Stomach (tissue), 8 donors: ENCODE measurements at regions not wholly inside any gene's neighbourhood (a gene's known extent, or its start where the extent isn't known, plus 50 kb on each side); places are given as distances from the start of the nearest gene placed in this dataset.

Experiments used
- DNase-seq, 2 donors: peaks; one replicate each; pipeline versions ENCODE4 v3.0.0 to v3.0.0-alpha.2; 2013 to 2019
- H3K27ac ChIP-seq, 5 donors: fragments of 200-600 bp in 4 of 5; sonication (generic) in 4 of 5; one replicate each; pipeline ENCODE4 v1.5.1; 2013 to 2019; ENCODE audit warnings: mild to moderate bottlenecking in 1 of 5, moderate library complexity in 1 of 5
- H3K27me3 ChIP-seq, 3 donors: fragments of 200-600 bp; sonication (generic); one replicate each; pipeline ENCODE4 v1.5.1; 2017 to 2019; ENCODE audit warnings: mixed run types in 1 of 3
- H3K36me3 ChIP-seq, 4 donors: fragments of 200-600 bp; sonication (generic); 1 replicate in 3 of 4; 2 replicates in 1 of 4; pipeline ENCODE4 v1.5.1; 2016 to 2019
- H3K4me1 ChIP-seq, 4 donors: fragments of 200-600 bp; sonication (generic); one replicate each; pipeline ENCODE4 v1.5.1; 2016 to 2019
- H3K4me3 ChIP-seq, 4 donors: fragments of 200-600 bp; sonication (generic) in 3 of 4; one replicate each; pipeline ENCODE4 v1.5.1; 2016 to 2019; ENCODE audit warnings: mild to moderate bottlenecking in 1 of 4
- H3K9me3 ChIP-seq, 4 donors: fragments of 200-600 bp; sonication (generic); one replicate each; pipeline ENCODE4 v1.5.1; 2016 to 2019
- EP300 ChIP-seq: sonication (generic); formaldehyde crosslinking; IDR thresholded peaks from one replicate; pipeline ENCODE4 v1.6.1; 2017; ENCODE audit warnings: antibody characterized with exemption
- POLR2A ChIP-seq, 4 donors: fragments of 450-650 bp; IDR thresholded peaks; one replicate each; pipeline ENCODE4 v1.6.1; 2016; ENCODE audit warnings: antibody characterized with exemption in 4 of 4, control low read depth in 2 of 4, mild to moderate bottlenecking in 1 of 4, moderate library complexity in 1 of 4
- POLR2AphosphoS5 ChIP-seq, 3 donors: sonication (generic); formaldehyde crosslinking; IDR thresholded peaks; one replicate each; pipeline ENCODE4 v1.6.1; 2016; ENCODE audit warnings: antibody characterized with exemption in 3 of 3
- WGBS, 5 donors: extraction: QIAGEN DNeasy Blood & Tissue Kit in 3 of 5; methylation state at CpG; one replicate each; pipeline versions ENCODE4 v1.1.5 to v1.1.7; 2013 to 2018; 5-methylcytosine and 5-hydroxymethylcytosine counted together
- intact Hi-C: fragments of 100-400 bp; cut with DNase I; formaldehyde crosslinking; loops from one replicate; pipeline ENCODE4 v1.15.1; 2023; ENCODE audit warnings: low total_unique reads
- small RNA-seq, 4 donors: library from RNA; depleted of rRNA; stranded (forward); fragments of <200 nt; gene quantifications; one replicate each; pipeline ENCODE3, GENCODE V24; 2016
- TF ChIP-seq, protein P1 (sequence below), 7 experiments: fragments of 450-650 bp in 4 of 7; fragments of 200-600 bp in 3 of 7; sonication (generic) in 3 of 7; IDR thresholded peaks; one replicate each; pipeline ENCODE4 v1.5.1; 2016 to 2019; ENCODE audit warnings: antibody characterized with exemption in 7 of 7, control low read depth in 2 of 7, mild to moderate bottlenecking in 1 of 7
- donor health status: healthy with polysubstance abuse.
- donor health status: Bipolar disorder and iron deficiency.
- donor health status: healthy.

DNA sequence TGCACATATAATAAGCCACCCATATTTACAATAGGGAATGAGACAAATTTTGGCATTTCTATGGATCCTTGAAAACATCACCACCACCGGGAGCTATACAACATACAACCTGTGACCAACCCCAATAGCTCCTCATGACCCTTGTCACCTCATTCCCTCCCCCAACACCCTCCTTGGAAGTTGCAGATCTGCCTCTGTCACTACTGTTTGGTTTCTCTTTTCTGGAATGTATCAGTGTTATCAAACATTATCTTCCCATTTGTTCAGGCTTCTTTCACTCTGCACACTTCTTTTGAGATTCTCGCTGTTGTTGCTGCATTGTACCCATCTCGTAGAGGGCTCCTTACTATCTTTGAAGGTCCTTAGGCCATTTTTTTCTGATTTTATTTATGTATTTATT lies 75.6 kb downstream of the ZNF280B start:
- peaks cover 0 to 45% (median 3%) of the 10 kb centered on the region in 3 donors for H3K27me3 ChIP-seq
- TF ChIP-seq, protein P1, sequence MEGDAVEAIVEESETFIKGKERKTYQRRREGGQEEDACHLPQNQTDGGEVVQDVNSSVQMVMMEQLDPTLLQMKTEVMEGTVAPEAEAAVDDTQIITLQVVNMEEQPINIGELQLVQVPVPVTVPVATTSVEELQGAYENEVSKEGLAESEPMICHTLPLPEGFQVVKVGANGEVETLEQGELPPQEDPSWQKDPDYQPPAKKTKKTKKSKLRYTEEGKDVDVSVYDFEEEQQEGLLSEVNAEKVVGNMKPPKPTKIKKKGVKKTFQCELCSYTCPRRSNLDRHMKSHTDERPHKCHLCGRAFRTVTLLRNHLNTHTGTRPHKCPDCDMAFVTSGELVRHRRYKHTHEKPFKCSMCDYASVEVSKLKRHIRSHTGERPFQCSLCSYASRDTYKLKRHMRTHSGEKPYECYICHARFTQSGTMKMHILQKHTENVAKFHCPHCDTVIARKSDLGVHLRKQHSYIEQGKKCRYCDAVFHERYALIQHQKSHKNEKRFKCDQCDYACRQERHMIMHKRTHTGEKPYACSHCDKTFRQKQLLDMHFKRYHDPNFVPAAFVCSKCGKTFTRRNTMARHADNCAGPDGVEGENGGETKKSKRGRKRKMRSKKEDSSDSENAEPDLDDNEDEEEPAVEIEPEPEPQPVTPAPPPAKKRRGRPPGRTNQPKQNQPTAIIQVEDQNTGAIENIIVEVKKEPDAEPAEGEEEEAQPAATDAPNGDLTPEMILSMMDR (IDR thresholded peaks at IDR 0.05): no peak
- TF ChIP-seq EP300 (no peak), POLR2AphosphoS5 (IDR thresholded peaks at IDR 0.05) (no peak), POLR2A (IDR thresholded peaks at IDR 0.05) (no peak)
- intact Hi-C loops: no loop called here
- H3K27ac ChIP-seq: no peak overlapping the region
- DNase-seq: no peak
- H3K36me3 ChIP-seq: no peaks in the 10 kb centered on the region
- WGBS, 5 donors: 63 to 75% (median 65%) methylated on average over 3 of the region's 3 CpGs
- H3K9me3 ChIP-seq: no peaks in the 10 kb centered on the region
- no peak overlapping the region for H3K4me3 ChIP-seq
- no peaks in the 10 kb centered on the region for H3K4me1 ChIP-seq

DNA sequence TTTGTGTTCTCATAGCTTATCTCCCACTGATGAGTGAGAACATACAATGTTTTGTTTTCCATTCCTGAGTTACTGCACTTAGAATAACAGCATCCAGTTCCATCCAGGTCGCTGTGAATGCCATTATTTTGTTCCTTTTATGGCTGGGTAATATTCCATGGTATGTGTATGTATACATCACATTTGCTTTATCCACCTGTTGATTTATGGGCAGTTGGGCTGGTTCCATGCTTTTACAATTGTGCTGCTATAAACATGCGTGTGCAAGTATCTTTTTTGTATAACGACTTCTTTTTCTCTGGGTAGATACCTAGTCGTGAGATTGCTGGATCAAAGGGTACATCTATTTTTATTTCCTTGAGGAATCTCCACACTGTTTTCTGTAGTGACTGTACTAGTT lies 74.8 kb downstream of the ZNF280B start:
- no peak for DNase-seq
- TF ChIP-seq POLR2AphosphoS5 (IDR thresholded peaks at IDR 0.05) (no peak), EP300 (no peak), POLR2A (IDR thresholded peaks at IDR 0.05) (no peak)
- TF ChIP-seq, protein P1 (IDR thresholded peaks at IDR 0.05): no peak
- intact Hi-C loops: no loop called here
- no peaks in the 10 kb centered on the region for H3K36me3 ChIP-seq
- no peaks in the 10 kb centered on the region for H3K9me3 ChIP-seq
- peaks cover 0 to 40% (median 3%) of the 10 kb centered on the region in 3 donors for H3K27me3 ChIP-seq
- no peak overlapping the region for H3K4me3 ChIP-seq
- H3K4me1 ChIP-seq: no peaks in the 10 kb centered on the region
- 55 to 68% (median 64%) methylated on average over 4 of the region's 4 CpGs for WGBS, 5 donors
- no peak overlapping the region for H3K27ac ChIP-seq

Small RNA genes lying in the stretch of these regions (small RNA-seq; reads per million reads assigned to genes)
- gene AC245291.3: 0 reads per million in 4 donors
- 0 reads per million in 4 donors for gene IGLVVII-41-1
